HEK293 (cell line): ENCODE measurements at regions not wholly inside any gene's neighbourhood (a gene's known extent, or its start where the extent isn't known, plus 50 kb on each side); places are given as distances from the start of the nearest gene placed in this dataset.

Experiments used
- CTCF ChIA-PET: fragments of 350-600 bp; formaldehyde crosslinking; extraction: SDS; loops from one replicate; lab custom pipeline; 2021; ENCODE audit warnings: antibody characterized with exemption; lab: Yijun Ruan, JAX
- POLR2A ChIA-PET: fragments of 300-600 bp; formaldehyde crosslinking; extraction: SDS; loops from one replicate; lab custom pipeline; 2020; ENCODE audit warnings: antibody characterized with exemption, inconsistent platforms; lab: Yijun Ruan, JAX
- H3K27ac ChIP-seq: fragments of 200-500 bp; sonication (Bioruptor generic); 2 replicates; pipeline ENCODE4 v1.5.1; 2014; ENCODE audit warnings: low read depth, low read length, control low read depth, inconsistent platforms; ENCODE audit errors: extremely low read depth
- H3K36me3 ChIP-seq, 2 experiments: fragments of 200-500 bp in 1 of 2; sonication (Bioruptor generic) in 1 of 2; 1 replicate in 1 of 2; 2 replicates in 1 of 2; pipeline ENCODE4 v1.5.1; 2014 to 2017; ENCODE audit warnings: inconsistent platforms in 2 of 2, low read length in 2 of 2; ENCODE audit not compliant: control insufficient read depth in 2 of 2, insufficient read depth in 1 of 2
- H3K4me1 ChIP-seq: fragments of 200-500 bp; sonication (Bioruptor generic); 2 replicates; pipeline ENCODE4 v1.5.1; 2014; ENCODE audit warnings: mild to moderate bottlenecking, low read length, inconsistent platforms; ENCODE audit not compliant: control insufficient read depth, insufficient read depth
- H3K4me3 ChIP-seq: 2 replicates; pipeline ENCODE4 v1.5.1; 2011; ENCODE audit warnings: low read depth, mild to moderate bottlenecking, control low read depth, low read length, moderate library complexity
- H3K9me3 ChIP-seq: fragments of 200-500 bp; sonication (Bioruptor generic); 2 replicates; pipeline ENCODE4 v1.5.1; 2014; ENCODE audit warnings: low read depth, low read length, inconsistent platforms; ENCODE audit not compliant: control insufficient read depth, insufficient read depth
- ATF2 ChIP-seq: fragments of 450-650 bp; formaldehyde crosslinking; IDR thresholded peaks from 2 replicates; pipeline ENCODE4 v1.5.1; 2016; ENCODE audit warnings: missing biosample characterization, missing genetic modification characterization, low read depth
- GLIS1 ChIP-seq: fragments of 450-650 bp; formaldehyde crosslinking; IDR thresholded peaks from 2 replicates; pipeline ENCODE4 v1.5.1; 2016; ENCODE audit warnings: missing biosample characterization, missing genetic modification characterization
- TSHZ1 ChIP-seq: fragments of 450-650 bp; formaldehyde crosslinking; IDR thresholded peaks from 2 replicates; pipeline ENCODE4 v1.5.1; 2016; ENCODE audit warnings: missing biosample characterization, missing genetic modification characterization, borderline replicate concordance
- ZBTB8A ChIP-seq: fragments of 450-650 bp; formaldehyde crosslinking; IDR thresholded peaks from 2 replicates; pipeline ENCODE4 v1.5.1; 2016; ENCODE audit warnings: missing biosample characterization, missing genetic modification characterization
- ZEB2 ChIP-seq: fragments of 450-650 bp; formaldehyde crosslinking; IDR thresholded peaks from 2 replicates; pipeline ENCODE4 v1.5.1; 2016; ENCODE audit warnings: missing biosample characterization, missing genetic modification characterization
- ZFHX2 ChIP-seq: fragments of 450-650 bp; formaldehyde crosslinking; conservative IDR thresholded peaks from 2 replicates; pipeline ENCODE4 v1.5.1; 2016; ENCODE audit warnings: missing biosample characterization, missing genetic modification characterization
- ZFP41 ChIP-seq: fragments of 450-650 bp; formaldehyde crosslinking; IDR thresholded peaks from 2 replicates; pipeline ENCODE4 v1.5.1; 2016; ENCODE audit warnings: missing biosample characterization, missing genetic modification characterization, borderline replicate concordance
- ZNF16 ChIP-seq: fragments of 450-650 bp; formaldehyde crosslinking; IDR thresholded peaks from 2 replicates; pipeline ENCODE4 v1.5.1; 2016; ENCODE audit warnings: low read depth, missing biosample characterization, missing genetic modification characterization
- ZNF18 ChIP-seq: fragments of 450-650 bp; formaldehyde crosslinking; IDR thresholded peaks from 2 replicates; pipeline ENCODE4 v1.5.1; 2016; ENCODE audit warnings: missing biosample characterization, missing genetic modification characterization
- ZNF221 ChIP-seq: fragments of 450-650 bp; formaldehyde crosslinking; IDR thresholded peaks from 2 replicates; pipeline ENCODE4 v1.5.1; 2017; ENCODE audit warnings: missing biosample characterization, missing genetic modification characterization, borderline replicate concordance
- ZNF274 ChIP-seq, 2 experiments: fragments of 200-500 bp in 1 of 2; fragments of 450-650 bp in 1 of 2; sonication (Bioruptor generic) in 1 of 2; formaldehyde crosslinking in 1 of 2; IDR thresholded peaks; 2 replicates each; pipeline versions ENCODE4 v1.5.1 to v1.6.1; 2014 to 2016; ENCODE audit warnings: borderline replicate concordance in 1 of 2, inconsistent platforms in 1 of 2, low read length in 1 of 2, missing biosample characterization in 1 of 2, missing genetic modification characterization in 1 of 2
- ZNF404 ChIP-seq: fragments of 450-650 bp; formaldehyde crosslinking; IDR thresholded peaks from 2 replicates; pipeline ENCODE4 v1.5.1; 2017; ENCODE audit warnings: missing biosample characterization, missing genetic modification characterization
- ZNF518A ChIP-seq: fragments of 450-650 bp; formaldehyde crosslinking; conservative IDR thresholded peaks from 2 replicates; pipeline ENCODE4 v1.5.1; 2016; ENCODE audit warnings: low read depth, missing biosample characterization, missing genetic modification characterization
- ZNF549 ChIP-seq: fragments of 450-650 bp; IDR thresholded peaks from 2 replicates; pipeline ENCODE4 v1.5.1; 2018; ENCODE audit warnings: missing biosample characterization, missing genetic modification characterization, mild to moderate bottlenecking, inconsistent platforms, moderate library complexity
- ZNF580 ChIP-seq: fragments of 450-650 bp; formaldehyde crosslinking; IDR thresholded peaks from 2 replicates; pipeline ENCODE4 v1.5.1; 2016; ENCODE audit warnings: missing biosample characterization, missing genetic modification characterization
- ZNF585B ChIP-seq: fragments of 450-650 bp; formaldehyde crosslinking; IDR thresholded peaks from 2 replicates; pipeline ENCODE4 v1.5.1; 2016; ENCODE audit warnings: missing biosample characterization, missing genetic modification characterization
- ZNF610 ChIP-seq: fragments of 450-650 bp; formaldehyde crosslinking; IDR thresholded peaks from 2 replicates; pipeline ENCODE4 v1.5.1; 2016; ENCODE audit warnings: missing biosample characterization, missing genetic modification characterization, borderline replicate concordance
- ZNF621 ChIP-seq: fragments of 450-650 bp; formaldehyde crosslinking; IDR thresholded peaks from 2 replicates; pipeline ENCODE4 v1.5.1; 2017; ENCODE audit warnings: missing biosample characterization, missing genetic modification characterization
- ZNF626 ChIP-seq: fragments of 450-650 bp; sonication (Bioruptor Pico); formaldehyde crosslinking; IDR thresholded peaks from 2 replicates; pipeline ENCODE4 v1.5.1; 2018; ENCODE audit warnings: missing biosample characterization, missing genetic modification characterization, inconsistent platforms
- ZNF654 ChIP-seq: fragments of 450-650 bp; formaldehyde crosslinking; IDR thresholded peaks from 2 replicates; pipeline ENCODE4 v1.5.1; 2016; ENCODE audit warnings: low read depth, missing biosample characterization, missing genetic modification characterization
- ZNF777 ChIP-seq: fragments of 450-650 bp; formaldehyde crosslinking; IDR thresholded peaks from 2 replicates; pipeline ENCODE4 v1.5.1; 2017; ENCODE audit warnings: missing biosample characterization, missing genetic modification characterization, borderline replicate concordance
- ZNF830 ChIP-seq: fragments of 450-650 bp; IDR thresholded peaks from 2 replicates; pipeline ENCODE4 v1.5.0; 2018; ENCODE audit warnings: missing biosample characterization, missing genetic modification characterization, low read depth, mild to moderate bottlenecking, moderate library complexity
- ZNF843 ChIP-seq: fragments of 450-650 bp; formaldehyde crosslinking; IDR thresholded peaks from 2 replicates; pipeline ENCODE4 v1.5.1; 2016; ENCODE audit warnings: missing biosample characterization, missing genetic modification characterization
- ZSCAN23 ChIP-seq: fragments of 450-650 bp; formaldehyde crosslinking; IDR thresholded peaks from 2 replicates; pipeline ENCODE4 v1.5.1; 2016; ENCODE audit warnings: missing biosample characterization, missing genetic modification characterization

GRCh38 chr10:128734161-128734560 lies 607.9 kb upstream of the MKI67 start (continued):
- TF ChIP-seq ATF2 (tag by site-specific recombination) (no peak), ZNF404 (tag by site-specific recombination) (no peak), ZNF830 (no peak), ZFHX2 (tag by site-specific recombination) (no peak), ZSCAN23 (tag by site-specific recombination) (no peak)

- POLR2A ChIA-PET, result no interaction called here
- no peak overlapping the region for H3K4me3 ChIP-seq
- CTCF ChIA-PET, result interaction anchor here (0.9 kb wide), 1 partner anchor 15 kb away, joined by 5 read pairs; no protein-coding TSS in a partner anchor
Observed at GRCh38 chr10:128734734-128735133, 608.5 kb upstream of the MKI67 start.

More at GRCh38 chr10:128734734-128735133, 608.5 kb upstream of the MKI67 start:
- Histone ChIP-seq H3K36me3 (no peaks in the 10 kb centered on the region), H3K27ac (no peak overlapping the region), H3K9me3 (no peaks in the 10 kb centered on the region), H3K4me1 (no peaks in the 10 kb centered on the region)
- TF ChIP-seq ZNF18 (tag by site-specific recombination), result no peak
- TF ChIP-seq ZNF654 (tag by site-specific recombination), result no peak
- no peak for TF ChIP-seq ZNF580 (tag by site-specific recombination)
- no peak for TF ChIP-seq ZNF518A (tag by site-specific recombination)
- no peak for TF ChIP-seq GLIS1
- TF ChIP-seq ZBTB8A (tag by site-specific recombination), result no peak
- TF ChIP-seq ZNF585B, result no peak
- no peak for TF ChIP-seq ZNF16 (tag by site-specific recombination)
- no peak for TF ChIP-seq ZEB2 (tag by site-specific recombination)
- no peak for TF ChIP-seq ZNF221 (tag by site-specific recombination)
- TF ChIP-seq ZNF610, result no peak
- no peak for TF ChIP-seq ZNF274 (IDR thresholded peaks at IDR 0.05; ENCODE audit: low read length)
- TF ChIP-seq ZNF274 (tag by site-specific recombination; IDR thresholded peaks at IDR 0.05; ENCODE audit: borderline replicate concordance), result no peak
- no peak for TF ChIP-seq ZNF843 (tag by site-specific recombination)
- TF ChIP-seq ZNF621 (tag by site-specific recombination), result no peak
- no peak for TF ChIP-seq ZSCAN23 (tag by site-specific recombination)
- TF ChIP-seq ZFP41 (tag by site-specific recombination), result no peak
- no peak for TF ChIP-seq TSHZ1 (tag by site-specific recombination)
- TF ChIP-seq ZNF777 (tag by site-specific recombination), result no peak
- no peak for TF ChIP-seq ZNF626 (tag by site-specific recombination)
- TF ChIP-seq ZNF549 (tag by site-specific recombination), result no peak
